ENCODE measurements at regions not wholly inside any gene's neighbourhood (a gene's known extent, or its start where the extent isn't known, plus 50 kb on each side); places are given as distances from the start of the nearest gene placed in this dataset.

DNA sequence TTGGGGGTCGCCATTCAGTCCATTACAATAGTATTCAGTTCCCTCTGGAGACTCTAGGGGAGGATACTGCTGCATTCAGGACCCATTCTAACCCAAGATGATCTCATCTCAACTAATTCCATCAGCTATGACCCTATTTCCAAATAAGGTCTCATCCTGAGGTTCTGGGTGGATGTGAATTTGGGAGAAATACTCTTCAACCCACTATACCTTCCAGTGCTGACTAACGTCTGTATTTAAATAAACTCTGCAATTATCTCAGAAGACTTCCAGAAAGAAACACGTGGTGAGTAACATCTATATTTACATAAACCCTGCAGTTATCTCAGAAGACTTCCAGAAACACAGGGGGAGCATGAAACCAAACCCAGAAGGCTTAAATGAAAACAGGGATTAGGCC, 1300.7 kb downstream of the PCDH9 start:
- H2AFZ ChIP-seq (ENCODE audit: control insufficient read depth, low read depth, low read length) = no peak overlapping the region
- no peaks in the 10 kb centered on the region for H3K36me3 ChIP-seq (ENCODE audit: control insufficient read depth in 2 of 2, insufficient read depth in 2 of 2, low read length in 1 of 2)
- H3K79me2 ChIP-seq (ENCODE audit: control insufficient read depth, insufficient read depth, low read length) = no peaks in the 10 kb centered on the region
- no peaks in the 10 kb centered on the region for H3K27me3 ChIP-seq (replicated peaks in 1 of 2; ENCODE audit: control insufficient read depth in 2 of 2, insufficient read depth in 2 of 2, low read length in 1 of 2)
- FAIRE-seq (no peak), ATAC-seq (no peak), DNase-seq (ENCODE audit: low read depth, low spot score) (no peak)
- WGBS (ENCODE audit: insufficient coverage, insufficient replicate concordance, low lambda C conversion rate, missing lambda C conversion rate) = 10% methylated on average over 3 of the region's 3 CpGs
- TF ChIP-seq BACH1 (IDR thresholded peaks at IDR 0.05; ENCODE audit: borderline replicate concordance) (no peak), CREB1 (IDR thresholded peaks at IDR 0.05; ENCODE audit: low read depth) (no peak), POLR2A (IDR thresholded peaks at IDR 0.05; ENCODE audit: low read depth, low read length) (no peak), CHD2 (IDR thresholded peaks at IDR 0.05; ENCODE audit: borderline replicate concordance, low read depth, low read length) (no peak), ZSCAN29 (IDR thresholded peaks at IDR 0.05) (no peak), CREM (IDR thresholded peaks at IDR 0.05; ENCODE audit: low read depth) (no peak), MTA2 (IDR thresholded peaks at IDR 0.05; ENCODE audit: low read depth) (no peak), POU2F2 (IDR thresholded peaks at IDR 0.05; ENCODE audit: borderline replicate concordance, low read depth, low read length) (no peak)
- TF ChIP-seq, protein P1, sequence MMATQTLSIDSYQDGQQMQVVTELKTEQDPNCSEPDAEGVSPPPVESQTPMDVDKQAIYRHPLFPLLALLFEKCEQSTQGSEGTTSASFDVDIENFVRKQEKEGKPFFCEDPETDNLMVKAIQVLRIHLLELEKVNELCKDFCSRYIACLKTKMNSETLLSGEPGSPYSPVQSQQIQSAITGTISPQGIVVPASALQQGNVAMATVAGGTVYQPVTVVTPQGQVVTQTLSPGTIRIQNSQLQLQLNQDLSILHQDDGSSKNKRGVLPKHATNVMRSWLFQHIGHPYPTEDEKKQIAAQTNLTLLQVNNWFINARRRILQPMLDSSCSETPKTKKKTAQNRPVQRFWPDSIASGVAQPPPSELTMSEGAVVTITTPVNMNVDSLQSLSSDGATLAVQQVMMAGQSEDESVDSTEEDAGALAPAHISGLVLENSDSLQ (IDR thresholded peaks at IDR 0.05) = no peak
- TF ChIP-seq, protein P2, sequence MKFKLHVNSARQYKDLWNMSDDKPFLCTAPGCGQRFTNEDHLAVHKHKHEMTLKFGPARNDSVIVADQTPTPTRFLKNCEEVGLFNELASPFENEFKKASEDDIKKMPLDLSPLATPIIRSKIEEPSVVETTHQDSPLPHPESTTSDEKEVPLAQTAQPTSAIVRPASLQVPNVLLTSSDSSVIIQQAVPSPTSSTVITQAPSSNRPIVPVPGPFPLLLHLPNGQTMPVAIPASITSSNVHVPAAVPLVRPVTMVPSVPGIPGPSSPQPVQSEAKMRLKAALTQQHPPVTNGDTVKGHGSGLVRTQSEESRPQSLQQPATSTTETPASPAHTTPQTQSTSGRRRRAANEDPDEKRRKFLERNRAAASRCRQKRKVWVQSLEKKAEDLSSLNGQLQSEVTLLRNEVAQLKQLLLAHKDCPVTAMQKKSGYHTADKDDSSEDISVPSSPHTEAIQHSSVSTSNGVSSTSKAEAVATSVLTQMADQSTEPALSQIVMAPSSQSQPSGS (IDR thresholded peaks at IDR 0.05; ENCODE audit: low read length) = no peak
- TF ChIP-seq, protein P3, sequence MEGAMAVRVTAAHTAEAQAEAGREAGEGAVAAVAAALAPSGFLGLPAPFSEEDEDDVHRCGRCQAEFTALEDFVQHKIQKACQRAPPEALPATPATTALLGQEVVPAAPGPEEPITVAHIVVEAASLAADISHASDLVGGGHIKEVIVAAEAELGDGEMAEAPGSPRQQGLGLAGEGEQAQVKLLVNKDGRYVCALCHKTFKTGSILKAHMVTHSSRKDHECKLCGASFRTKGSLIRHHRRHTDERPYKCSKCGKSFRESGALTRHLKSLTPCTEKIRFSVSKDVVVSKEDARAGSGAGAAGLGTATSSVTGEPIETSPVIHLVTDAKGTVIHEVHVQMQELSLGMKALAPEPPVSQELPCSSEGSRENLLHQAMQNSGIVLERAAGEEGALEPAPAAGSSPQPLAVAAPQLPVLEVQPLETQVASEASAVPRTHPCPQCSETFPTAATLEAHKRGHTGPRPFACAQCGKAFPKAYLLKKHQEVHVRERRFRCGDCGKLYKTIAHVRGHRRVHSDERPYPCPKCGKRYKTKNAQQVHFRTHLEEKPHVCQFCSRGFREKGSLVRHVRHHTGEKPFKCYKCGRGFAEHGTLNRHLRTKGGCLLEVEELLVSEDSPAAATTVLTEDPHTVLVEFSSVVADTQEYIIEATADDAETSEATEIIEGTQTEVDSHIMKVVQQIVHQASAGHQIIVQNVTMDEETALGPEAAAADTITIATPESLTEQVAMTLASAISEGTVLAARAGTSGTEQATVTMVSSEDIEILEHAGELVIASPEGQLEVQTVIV (IDR thresholded peaks at IDR 0.05; ENCODE audit: borderline replicate concordance, partially characterized antibody) = no peak
- H3K27ac ChIP-seq (ENCODE audit: control insufficient read depth, insufficient read depth) = no peak overlapping the region
- in situ Hi-C loops (cut with MboI) = no loop called here
- H3K4me1 ChIP-seq (ENCODE audit: control insufficient read depth, insufficient read depth, low read length) = no peaks in the 10 kb centered on the region
- H3K9me3 ChIP-seq (replicated peaks; ENCODE audit: control insufficient read depth, insufficient read depth, low read length) = no peaks in the 10 kb centered on the region
- POLR2A ChIA-PET = no interaction called here
- BruUV-seq (replicated peaks) = no TSS peak
- no peaks in the 10 kb centered on the region for H4K20me1 ChIP-seq (ENCODE audit: control insufficient read depth, insufficient read depth)
- no peak overlapping the region for H3K4me2 ChIP-seq (ENCODE audit: control insufficient read depth, insufficient read depth)
- SMC1A ChIA-PET (ENCODE audit: uncharacterized antibody, unreplicated experiment) = no interaction called here
- no peak overlapping the region for H3K4me3 ChIP-seq
- intact Hi-C loops (cut with micrococcal nuclease; ENCODE audit: unreplicated experiment) = loop anchor here (5.0 kb wide), 1 partner anchor 1303 kb away; the partner anchor contains the start of gene PCDH9
- RAD21 ChIA-PET (ENCODE audit: unreplicated experiment) = no interaction called here
- CTCF ChIA-PET = no interaction called here
- H3K9ac ChIP-seq (ENCODE audit: control insufficient read depth, insufficient read depth, low read length) = no peak overlapping the region
